22Rv1 (cell line): ENCODE measurements at regions not wholly inside any gene's neighbourhood (a gene's known extent, or its start where the extent isn't known, plus 50 kb on each side); places are given as distances from the start of the nearest gene placed in this dataset.

Source experiments
- H3K27ac ChIP-seq: fragments of 450-650 bp; 2 replicates; pipeline ENCODE4 v1.5.1; 2017
- CTCF ChIP-seq: fragments of 450-650 bp; IDR thresholded peaks from 2 replicates; pipeline ENCODE4 v1.5.1; 2017; ENCODE audit warnings: mild to moderate bottlenecking
- ZFX ChIP-seq: fragments of 450-650 bp; IDR thresholded peaks from 2 replicates; pipeline ENCODE4 v1.6.1; 2017; ENCODE audit warnings: antibody characterized with exemption, borderline replicate concordance

GRCh38 chr6:4511641-4512020, 264.6 kb upstream of the CDYL start:
- TF ChIP-seq ZFX, result no peak
- no peak for TF ChIP-seq CTCF
- no peak overlapping the region for H3K27ac ChIP-seq

GRCh38 chr6:4510906-4511640, 265.1 kb upstream of the CDYL start:
- TF ChIP-seq ZFX (no peak), CTCF (no peak)

GRCh38 chr6:4510317-4510716, 265.9 kb upstream of the CDYL start:
- H3K27ac ChIP-seq, result no peak overlapping the region
- TF ChIP-seq CTCF, result no peak
- no peak for TF ChIP-seq ZFX

More at GRCh38 chr6:4510906-4511640, 265.1 kb upstream of the CDYL start:
- no peak overlapping the region for H3K27ac ChIP-seq

- no peak overlapping the region for H3K27ac ChIP-seq
- no peak for TF ChIP-seq ZFX
- TF ChIP-seq CTCF, result no peak
Measured at GRCh38 chr6:4509506-4509905, 266.7 kb upstream of the CDYL start.

- no peak overlapping the region for H3K27ac ChIP-seq
- no peak for TF ChIP-seq ZFX
- TF ChIP-seq CTCF, result no peak
Measured at GRCh38 chr6:4506792-4507191, 269.4 kb upstream of the CDYL start.

GRCh38 chr6:4506223-4506622, 270.0 kb upstream of the CDYL start:
- H3K27ac ChIP-seq, result no peak overlapping the region
- TF ChIP-seq ZFX (no peak), CTCF (no peak)

GRCh38 chr6:4504700-4505099, 271.5 kb upstream of the CDYL start:
- TF ChIP-seq CTCF, result no peak
- TF ChIP-seq ZFX, result no peak
- no peak overlapping the region for H3K27ac ChIP-seq
